T-helper 17 cell (primary cell): ENCODE measurements at regions not wholly inside any gene's neighbourhood (a gene's known extent, or its start where the extent isn't known, plus 50 kb on each side); places are given as distances from the start of the nearest gene placed in this dataset.

ENCODE experiments used
- ATAC-seq: fragments of 150-1000 bp; cut with Tn5 transposase; 2 replicates; pipeline ENCODE4 v1.10.0; 2021; ENCODE audit warnings: mild to moderate bottlenecking, moderate library complexity
- DNase-seq, 3 donors: peaks; one replicate each; pipeline versions ENCODE4 v3.0.0 to v3.0.0-alpha.2; 2020 to 2021
- H3K9me3 ChIP-seq: one replicate; pipeline ENCODE4 v1.7.0; 2013; ENCODE audit warnings: low read length, mild to moderate bottlenecking; ENCODE audit not compliant: control insufficient read depth, poor library complexity, severe bottlenecking
- H3K27ac Mint-ChIP-seq: one replicate; pipeline ENCODE4 v1.8.0; 2022; ENCODE audit warnings: mild to moderate bottlenecking, moderate library complexity, mixed read lengths
- H3K27me3 Mint-ChIP-seq: one replicate; pipeline ENCODE4 v1.8.0; 2022; ENCODE audit warnings: mixed read lengths
- H3K36me3 Mint-ChIP-seq: one replicate; pipeline ENCODE4 v1.8.0; 2022; ENCODE audit warnings: low read depth, mixed read lengths
- H3K4me1 Mint-ChIP-seq: one replicate; pipeline ENCODE4 v1.8.0; 2022; ENCODE audit warnings: mild to moderate bottlenecking, mixed read lengths
- H3K4me3 Mint-ChIP-seq: one replicate; pipeline ENCODE4 v1.8.0; 2022; ENCODE audit warnings: mild to moderate bottlenecking, moderate library complexity, mixed read lengths

DNA sequence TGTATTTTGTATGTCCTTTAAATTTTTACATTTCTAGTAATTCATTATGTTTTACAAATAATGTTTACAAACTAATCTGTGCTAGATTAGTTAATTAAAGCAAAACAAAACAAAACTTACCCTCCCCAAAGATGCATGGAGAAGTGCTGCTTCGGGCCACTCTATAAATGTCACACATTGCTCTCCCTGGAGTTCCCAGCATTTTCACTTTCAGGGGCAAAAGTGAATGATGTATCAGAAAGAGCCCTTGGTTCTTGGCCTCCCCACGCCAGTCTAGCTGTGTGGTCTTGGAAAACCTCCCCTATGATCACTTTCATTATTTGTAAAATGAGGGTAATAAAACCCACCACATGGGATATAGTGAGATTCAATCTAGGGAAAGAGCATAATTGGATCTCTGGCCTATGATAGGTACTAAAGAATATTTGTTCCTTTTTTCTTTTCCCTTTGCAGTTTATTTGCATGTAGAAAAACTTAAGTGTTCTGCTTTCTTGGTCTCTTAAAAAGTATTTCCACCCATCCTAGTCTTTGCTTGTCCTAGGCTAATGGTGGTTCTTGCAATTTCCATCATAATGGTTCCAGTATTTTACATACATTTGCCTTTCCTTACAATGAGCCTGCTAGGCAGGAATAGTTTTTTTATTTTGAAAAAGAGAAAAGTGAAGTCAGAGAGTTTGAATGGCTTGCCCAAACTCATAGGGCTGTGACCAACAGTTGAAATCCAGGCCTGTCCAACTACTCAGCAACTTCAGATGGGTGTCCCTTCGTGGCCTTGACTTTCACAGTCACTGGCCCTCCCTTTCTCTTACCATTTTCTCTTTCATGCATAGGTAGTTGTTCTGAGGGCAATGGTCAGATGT lies 184.5 kb upstream of the KLF4 start:
- H3K4me1 Mint-ChIP-seq, result peaks cover 2% of the 10 kb centered on the region
- peaks cover 7% of the 10 kb centered on the region for H3K27me3 Mint-ChIP-seq
- no peaks in the 10 kb centered on the region for H3K9me3 ChIP-seq
- ATAC-seq (no peak), DNase-seq (no peak)
- no peaks in the 10 kb centered on the region for H3K36me3 Mint-ChIP-seq
- H3K27ac Mint-ChIP-seq, result no peak overlapping the region
- H3K4me3 Mint-ChIP-seq, result no peak overlapping the region

- no peak overlapping the region for H3K27ac Mint-ChIP-seq
- ATAC-seq, result no peak
- H3K36me3 Mint-ChIP-seq, result no peaks in the 10 kb centered on the region
- no peaks in the 10 kb centered on the region for H3K9me3 ChIP-seq
- peaks cover 12% of the 10 kb centered on the region for H3K27me3 Mint-ChIP-seq
- peaks cover 2% of the 10 kb centered on the region for H3K4me1 Mint-ChIP-seq
- H3K4me3 Mint-ChIP-seq, result no peak overlapping the region
- no peak for DNase-seq
These were observed 182.0 kb upstream of the KLF4 start for GRCh38 chr9:107671588-107671987.

DNA sequence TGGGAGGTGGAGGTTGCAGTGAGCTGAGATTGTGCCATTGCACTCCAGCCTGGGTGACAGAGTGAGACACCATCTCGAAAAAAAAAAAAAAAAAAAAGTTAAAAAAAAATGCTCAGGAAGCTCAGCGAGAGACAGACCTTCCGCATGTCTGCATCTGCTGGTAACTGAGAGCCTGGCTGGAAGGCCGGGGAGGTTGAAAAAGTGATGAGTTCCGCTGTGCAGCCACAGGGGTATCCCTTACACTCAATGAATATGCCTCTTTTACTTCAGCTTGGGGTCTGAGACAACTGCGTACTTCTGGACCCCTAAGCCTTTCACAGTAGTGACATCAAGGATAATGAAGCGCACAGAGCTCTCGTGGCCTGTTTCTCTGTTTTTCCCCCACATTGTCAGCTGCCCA lies 179.9 kb upstream of the KLF4 start:
- H3K4me3 Mint-ChIP-seq, result no peak overlapping the region
- no peaks in the 10 kb centered on the region for H3K9me3 ChIP-seq
- no peak for ATAC-seq
- no peaks in the 10 kb centered on the region for H3K36me3 Mint-ChIP-seq
- no peaks in the 10 kb centered on the region for H3K4me1 Mint-ChIP-seq
- H3K27ac Mint-ChIP-seq, result no peak overlapping the region
- peaks cover 12% of the 10 kb centered on the region for H3K27me3 Mint-ChIP-seq
- DNase-seq, result no peak

GRCh38 chr9:107667231-107668070 lies 177.9 kb upstream of the KLF4 start:
- H3K4me3 Mint-ChIP-seq, result no peak overlapping the region
- no peak overlapping the region for H3K27ac Mint-ChIP-seq
- H3K4me1 Mint-ChIP-seq, result no peaks in the 10 kb centered on the region
- H3K27me3 Mint-ChIP-seq, result peaks cover 12% of the 10 kb centered on the region
- ATAC-seq (no peak), DNase-seq (no peak)
- H3K36me3 Mint-ChIP-seq, result no peaks in the 10 kb centered on the region
- no peaks in the 10 kb centered on the region for H3K9me3 ChIP-seq

DNA sequence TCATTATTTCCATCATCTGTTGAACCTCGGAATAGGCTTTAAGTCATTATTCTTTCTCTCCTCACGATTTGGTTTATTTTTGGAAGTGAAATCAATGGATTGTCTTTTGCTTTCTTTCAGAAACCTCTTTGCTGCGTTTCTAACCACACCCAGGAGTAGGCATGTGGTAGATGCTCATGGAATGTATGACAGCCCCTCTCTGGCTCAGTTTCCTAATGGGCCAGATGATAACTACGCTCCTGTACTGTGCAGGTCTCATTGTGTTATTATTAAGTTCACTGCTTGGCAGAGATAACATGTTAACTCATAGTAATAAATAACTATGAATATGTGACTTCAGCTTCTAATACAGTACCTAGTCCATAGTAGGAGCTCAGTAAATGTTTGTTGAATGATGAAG lies 175.5 kb upstream of the KLF4 start:
- Mint-ChIP-seq H3K4me3 (no peak overlapping the region), H3K27me3 (peaks cover 4% of the 10 kb centered on the region), H3K36me3 (no peaks in the 10 kb centered on the region), H3K4me1 (no peaks in the 10 kb centered on the region), H3K27ac (no peak overlapping the region)
- no peak for ATAC-seq
- no peak for DNase-seq
- no peaks in the 10 kb centered on the region for H3K9me3 ChIP-seq

DNA sequence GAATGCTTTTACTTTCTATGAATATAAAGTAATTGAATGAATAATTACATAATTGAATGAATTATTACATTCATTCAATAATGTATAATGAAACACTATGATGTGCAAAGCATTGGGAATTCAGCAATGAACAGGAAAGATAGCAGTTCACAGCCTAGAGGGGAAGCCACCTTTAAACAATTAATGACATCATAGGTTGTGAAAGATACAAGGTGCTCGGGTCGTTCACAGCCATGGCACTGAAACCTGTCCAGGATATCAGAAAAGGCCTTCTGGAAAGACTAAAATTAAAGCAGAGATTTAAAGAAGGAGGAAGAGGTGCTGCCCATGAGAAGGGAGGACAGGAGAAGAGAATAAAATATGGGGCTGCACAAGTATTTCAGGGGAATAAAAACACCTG lies 171.4 kb upstream of the KLF4 start:
- Mint-ChIP-seq H3K4me3 (no peak overlapping the region), H3K4me1 (no peaks in the 10 kb centered on the region), H3K27me3 (no peaks in the 10 kb centered on the region), H3K36me3 (no peaks in the 10 kb centered on the region), H3K27ac (no peak overlapping the region)
- ATAC-seq, result no peak
- DNase-seq, result no peak
- no peaks in the 10 kb centered on the region for H3K9me3 ChIP-seq

- no peak for DNase-seq
- H3K27ac Mint-ChIP-seq, result no peak overlapping the region
- no peak overlapping the region for H3K4me3 Mint-ChIP-seq
- no peak for ATAC-seq
- H3K36me3 Mint-ChIP-seq, result no peaks in the 10 kb centered on the region
- H3K27me3 Mint-ChIP-seq, result no peaks in the 10 kb centered on the region
- no peaks in the 10 kb centered on the region for H3K4me1 Mint-ChIP-seq
- no peaks in the 10 kb centered on the region for H3K9me3 ChIP-seq
These were observed 163.8 kb upstream of the KLF4 start for GRCh38 chr9:107653263-107653821.

GRCh38 chr9:107650995-107651394 lies 161.4 kb upstream of the KLF4 start:
- no peaks in the 10 kb centered on the region for H3K36me3 Mint-ChIP-seq
- H3K27ac Mint-ChIP-seq, result no peak overlapping the region
- H3K9me3 ChIP-seq, result no peaks in the 10 kb centered on the region
- DNase-seq (no peak), ATAC-seq (no peak)
- no peak overlapping the region for H3K4me3 Mint-ChIP-seq
- no peaks in the 10 kb centered on the region for H3K27me3 Mint-ChIP-seq
- H3K4me1 Mint-ChIP-seq, result no peaks in the 10 kb centered on the region

GRCh38 chr9:107650321-107650720 lies 160.8 kb upstream of the KLF4 start:
- DNase-seq (no peak), ATAC-seq (no peak)
- Mint-ChIP-seq H3K27me3 (no peaks in the 10 kb centered on the region), H3K4me1 (no peaks in the 10 kb centered on the region), H3K36me3 (no peaks in the 10 kb centered on the region), H3K27ac (no peak overlapping the region), H3K4me3 (no peak overlapping the region)
- no peaks in the 10 kb centered on the region for H3K9me3 ChIP-seq

- no peaks in the 10 kb centered on the region for H3K9me3 ChIP-seq
- ATAC-seq (no peak), DNase-seq (no peak)
- Mint-ChIP-seq H3K27ac (no peak overlapping the region), H3K4me1 (no peaks in the 10 kb centered on the region), H3K4me3 (no peak overlapping the region), H3K36me3 (no peaks in the 10 kb centered on the region), H3K27me3 (no peaks in the 10 kb centered on the region)
These were observed 158.7 kb upstream of the KLF4 start for GRCh38 chr9:107648153-107648715.

DNA sequence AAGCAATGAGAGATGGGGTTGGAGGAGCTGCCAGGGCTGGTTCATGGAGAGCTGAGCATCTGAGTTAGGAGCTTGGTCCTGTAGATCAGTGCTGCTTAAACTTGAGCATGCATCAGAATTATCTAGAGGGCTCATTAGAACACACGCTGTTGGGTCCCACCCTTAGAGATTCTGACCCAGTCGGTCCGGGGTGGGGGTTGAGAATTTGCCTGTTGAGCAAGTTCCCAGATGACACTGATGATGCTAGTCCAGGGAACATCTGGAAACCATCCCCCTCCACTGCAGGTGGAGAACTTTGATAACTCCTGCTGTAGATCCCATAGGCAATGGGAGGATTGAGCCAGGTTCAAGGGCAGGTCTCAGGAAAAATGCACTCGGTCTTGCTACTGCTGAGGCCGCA lies 158.0 kb upstream of the KLF4 start:
- no peaks in the 10 kb centered on the region for H3K9me3 ChIP-seq
- H3K27ac Mint-ChIP-seq, result no peak overlapping the region
- ATAC-seq, result no peak
- H3K4me1 Mint-ChIP-seq, result no peaks in the 10 kb centered on the region
- no peak for DNase-seq
- no peaks in the 10 kb centered on the region for H3K36me3 Mint-ChIP-seq
- H3K4me3 Mint-ChIP-seq, result no peak overlapping the region
- peaks cover 3% of the 10 kb centered on the region for H3K27me3 Mint-ChIP-seq

DNA sequence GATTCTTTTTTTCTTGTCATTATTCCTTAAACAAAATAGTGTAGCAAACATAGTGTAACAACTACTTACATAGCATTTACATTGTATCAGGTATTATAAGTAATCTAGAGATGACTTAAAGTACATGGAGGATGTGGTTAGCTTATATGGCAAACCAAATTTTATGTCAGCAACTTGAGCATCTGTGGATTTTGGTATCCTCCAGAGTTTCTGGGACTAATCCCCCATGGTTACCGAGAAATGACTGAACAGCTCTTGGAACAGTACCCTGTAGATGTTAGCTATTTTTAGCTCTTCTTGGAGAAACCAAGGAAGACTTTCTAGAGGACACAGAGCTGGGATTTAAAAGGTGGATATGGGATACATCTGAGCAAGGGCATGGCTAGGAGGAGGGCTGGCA lies 157.6 kb upstream of the KLF4 start:
- H3K27ac Mint-ChIP-seq, result no peak overlapping the region
- no peak overlapping the region for H3K4me3 Mint-ChIP-seq
- H3K4me1 Mint-ChIP-seq, result no peaks in the 10 kb centered on the region
- no peaks in the 10 kb centered on the region for H3K36me3 Mint-ChIP-seq
- H3K27me3 Mint-ChIP-seq, result peaks cover 6% of the 10 kb centered on the region
- no peak for ATAC-seq
- DNase-seq, result no peak
- H3K9me3 ChIP-seq, result no peaks in the 10 kb centered on the region

DNA sequence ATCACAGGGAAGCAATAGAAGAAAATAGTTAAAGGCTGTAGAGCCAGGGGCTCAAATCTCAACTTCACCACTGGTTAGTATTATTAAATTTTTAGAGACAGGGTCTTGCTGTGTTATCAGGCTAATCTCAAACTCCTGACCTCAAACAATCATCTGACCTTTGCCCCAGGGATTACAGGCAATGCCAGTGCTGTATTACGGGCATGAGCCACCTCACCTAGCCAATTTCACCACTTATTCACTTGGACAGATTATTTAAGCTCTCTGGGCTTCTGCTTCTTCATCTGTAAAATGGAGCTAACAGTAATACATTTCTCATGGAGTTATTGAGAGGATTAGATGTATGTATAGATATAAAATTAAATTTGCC lies 155.9 kb upstream of the KLF4 start:
- DNase-seq (no peak), ATAC-seq (no peak)
- Mint-ChIP-seq H3K4me3 (no peak overlapping the region), H3K27ac (no peak overlapping the region), H3K36me3 (no peaks in the 10 kb centered on the region), H3K4me1 (no peaks in the 10 kb centered on the region), H3K27me3 (peaks cover 10% of the 10 kb centered on the region)
- no peaks in the 10 kb centered on the region for H3K9me3 ChIP-seq
